ENCODE measurements at regions not wholly inside any gene's neighbourhood (a gene's known extent, or its start where the extent isn't known, plus 50 kb on each side); places are given as distances from the start of the nearest gene placed in this dataset.

- no peak for TF ChIP-seq CTCF (CRISPR knock-in tag; IDR thresholded peaks at IDR 0.05)
- TF ChIP-seq RELA (CRISPR knock-in tag; IDR thresholded peaks at IDR 0.05), result no peak
- no peak for TF ChIP-seq MNT (IDR thresholded peaks at IDR 0.05)
- no peak for TF ChIP-seq ZZZ3 (CRISPR knock-in tag; IDR thresholded peaks at IDR 0.05; ENCODE audit: borderline replicate concordance)
Measured at GRCh38 chr6:56767892-56768531, 125.3 kb upstream of the DST start.

Data from HepG2 (cell line).